ENCODE measurements at regions not wholly inside any gene's neighbourhood (a gene's known extent, or its start where the extent isn't known, plus 50 kb on each side); places are given as distances from the start of the nearest gene placed in this dataset.

- no peak for TF ChIP-seq CTCF (IDR thresholded peaks at IDR 0.05)
These were observed 69.2 kb downstream of the PDCL3 start for GRCh38 chr2:100632037-100632436.

GRCh38 chr2:100632759-100633158 lies 70.0 kb downstream of the PDCL3 start:
- ChIA-PET CTCF (interaction anchor here (1.3 kb wide), 1 partner anchor 14 kb away, joined by 3 read pairs; no protein-coding TSS in a partner anchor), POLR2A (no interaction called here)
- no peak for ATAC-seq
- H3K27ac Mint-ChIP-seq: no peak overlapping the region
- H3K9me3 Mint-ChIP-seq: no peaks in the 10 kb centered on the region
- H3K4me1 Mint-ChIP-seq (ENCODE audit: low read depth): peaks cover 15% of the 10 kb centered on the region
- no peak for DNase-seq
- no peaks in the 10 kb centered on the region for H3K27me3 Mint-ChIP-seq
- intact Hi-C loops (cut with micrococcal nuclease): no loop called here
- TF ChIP-seq CTCF (IDR thresholded peaks at IDR 0.05): no peak
- H3K4me3 Mint-ChIP-seq: no peak overlapping the region
- no peaks in the 10 kb centered on the region for H3K36me3 Mint-ChIP-seq (ENCODE audit: low read depth)

More at GRCh38 chr2:100632037-100632436, 69.2 kb downstream of the PDCL3 start:
- Mint-ChIP-seq H3K27ac (no peak overlapping the region), H3K27me3 (no peaks in the 10 kb centered on the region), H3K4me3 (no peak overlapping the region), H3K36me3 (ENCODE audit: low read depth) (no peaks in the 10 kb centered on the region), H3K9me3 (no peaks in the 10 kb centered on the region), H3K4me1 (ENCODE audit: low read depth) (peaks cover 20% of the 10 kb centered on the region)
- ChIA-PET POLR2A (interaction anchor here (0.7 kb wide), 1 partner anchor 328 kb away, joined by 3 read pairs; no protein-coding TSS in a partner anchor), CTCF (interaction anchor here (1.3 kb wide), 1 partner anchor 14 kb away, joined by 3 read pairs; no protein-coding TSS in a partner anchor)
- intact Hi-C loops (cut with micrococcal nuclease): no loop called here
- no peak for DNase-seq
- ATAC-seq: no peak

- Mint-ChIP-seq H3K27ac (no peak overlapping the region), H3K4me1 (ENCODE audit: low read depth) (peaks cover 34% of the 10 kb centered on the region), H3K36me3 (ENCODE audit: low read depth) (no peaks in the 10 kb centered on the region), H3K27me3 (no peaks in the 10 kb centered on the region), H3K9me3 (no peaks in the 10 kb centered on the region), H3K4me3 (no peak overlapping the region)
- no peak for DNase-seq
- ATAC-seq: no peak
- intact Hi-C loops (cut with micrococcal nuclease): no loop called here
- TF ChIP-seq CTCF (IDR thresholded peaks at IDR 0.05): no peak
- ChIA-PET CTCF (interaction anchor here (0.8 to 1.7 kb wide), 3 partner anchors 11 to 45 kb away, joined by 3 to 5 read pairs (median 3); no protein-coding TSS in a partner anchor), POLR2A (interaction anchor here (1.2 kb wide), 1 partner anchor 9 kb away, joined by 3 read pairs; no protein-coding TSS in a partner anchor)
These were observed 77.0 kb downstream of the PDCL3 start for GRCh38 chr2:100639588-100640390.

GRCh38 chr2:100640431-100641124 lies 77.8 kb downstream of the PDCL3 start:
- H3K4me3 Mint-ChIP-seq: no peak overlapping the region
- no peaks in the 10 kb centered on the region for H3K36me3 Mint-ChIP-seq (ENCODE audit: low read depth)
- DNase-seq (no peak), ATAC-seq (no peak)
- ChIA-PET POLR2A (interaction anchor here (1.2 kb wide), 1 partner anchor 10 kb away, joined by 3 read pairs; no protein-coding TSS in a partner anchor), CTCF (interaction anchor here (1.7 kb wide), 1 partner anchor 10 kb away, joined by 5 read pairs; no protein-coding TSS in a partner anchor)
- H3K27ac Mint-ChIP-seq: no peak overlapping the region
- no peaks in the 10 kb centered on the region for H3K9me3 Mint-ChIP-seq
- H3K27me3 Mint-ChIP-seq: no peaks in the 10 kb centered on the region
- intact Hi-C loops (cut with micrococcal nuclease): no loop called here
- no peak for TF ChIP-seq CTCF (IDR thresholded peaks at IDR 0.05)
- peaks cover 37% of the 10 kb centered on the region for H3K4me1 Mint-ChIP-seq (ENCODE audit: low read depth)

Data from activated CD8-positive, alpha-beta T cell treated with anti-CD3 and anti-CD28 coated beads for 36 hours (primary cell).